ENCODE measurements at regions not wholly inside any gene's neighbourhood (a gene's known extent, or its start where the extent isn't known, plus 50 kb on each side); places are given as distances from the start of the nearest gene placed in this dataset.

- H3K9ac ChIP-seq (ENCODE audit: low read depth in 1 of 3, low read length in 3 of 3), result peak overlapping the region in 1 of 3 donors; percentile 9
- H3K36me3 ChIP-seq (ENCODE audit: control insufficient read depth in 3 of 3, insufficient read depth in 3 of 3, low read length in 3 of 3), result no peaks in the 10 kb centered on the region
- H3K4me3 ChIP-seq (ENCODE audit: low read length in 3 of 3), result no peak overlapping the region
- H3K27ac ChIP-seq (ENCODE audit: low read depth, low read length), result peak overlapping the region; percentile 67
- H3K4me1 ChIP-seq (ENCODE audit: control insufficient read depth in 3 of 3, insufficient read depth in 3 of 3, low read length in 3 of 3), result peaks cover 3 to 9% (median 7%) of the 10 kb centered on the region in 3 donors
- H3K9me3 ChIP-seq (ENCODE audit: control insufficient read depth in 3 of 3, low read length in 3 of 3), result no peaks in the 10 kb centered on the region
- H3K27me3 ChIP-seq (ENCODE audit: control insufficient read depth in 3 of 3, insufficient read depth in 3 of 3, low read length in 3 of 3), result no peaks in the 10 kb centered on the region
Measured at GRCh38 chr15:93496888-93497287, 407.9 kb upstream of the RGMA start.

DNA sequence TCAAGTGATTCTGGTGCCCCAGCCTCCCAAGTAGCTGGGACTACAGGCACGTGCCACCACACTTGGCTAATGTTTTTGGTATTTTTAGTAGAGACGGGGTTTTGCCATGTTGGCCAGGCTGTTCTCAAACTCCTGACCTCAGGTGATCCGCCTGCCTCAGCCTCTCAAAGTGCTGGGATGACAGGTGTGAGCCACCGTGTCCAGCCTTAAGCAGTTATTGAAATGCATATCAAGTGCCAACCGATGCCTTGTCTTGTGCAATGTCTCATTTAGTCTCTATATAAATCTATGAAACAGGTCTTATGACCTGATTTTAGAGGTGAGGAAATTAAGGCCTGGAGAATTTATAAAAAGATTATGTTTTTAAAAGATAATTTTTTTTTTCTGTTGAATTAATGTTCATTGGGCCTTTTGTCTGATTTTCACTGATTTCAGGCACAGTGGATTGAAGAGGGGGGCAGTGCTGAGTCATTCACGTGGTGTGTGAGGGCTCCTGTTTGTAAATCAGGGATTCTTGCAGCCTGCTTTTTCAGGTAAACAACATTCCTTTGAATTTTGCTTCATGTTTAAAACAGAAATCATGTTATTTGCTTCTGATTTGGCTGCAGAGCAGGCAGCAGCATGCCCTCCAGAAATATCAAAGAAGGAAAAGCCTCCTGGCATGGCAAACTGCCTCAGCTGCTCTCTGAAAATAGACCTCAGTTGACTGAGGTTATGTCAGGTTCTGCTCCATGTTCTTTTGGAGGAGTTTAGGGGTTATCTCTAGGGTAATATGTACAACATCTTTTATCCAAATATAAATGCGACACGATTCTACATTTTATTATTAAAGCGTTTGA lies 407.0 kb upstream of the RGMA start:
- Histone ChIP-seq H3K4me1 (ENCODE audit: control insufficient read depth in 3 of 3, insufficient read depth in 3 of 3, low read length in 3 of 3) (peaks cover 6 to 12% (median 10%) of the 10 kb centered on the region in 3 donors), H3K9ac (ENCODE audit: low read depth in 1 of 3, low read length in 3 of 3) (peak overlapping the region in 1 of 3 donors; percentile 46), H3K9me3 (ENCODE audit: control insufficient read depth in 3 of 3, low read length in 3 of 3) (no peaks in the 10 kb centered on the region), H3K4me3 (ENCODE audit: low read length in 3 of 3) (no peak overlapping the region), H3K27ac (ENCODE audit: low read depth, low read length) (peak overlapping the region; percentile 67), H3K36me3 (ENCODE audit: control insufficient read depth in 3 of 3, insufficient read depth in 3 of 3, low read length in 3 of 3) (no peaks in the 10 kb centered on the region), H3K27me3 (ENCODE audit: control insufficient read depth in 3 of 3, insufficient read depth in 3 of 3, low read length in 3 of 3) (no peaks in the 10 kb centered on the region)

GRCh38 chr15:93493172-93493571 lies 404.2 kb upstream of the RGMA start:
- Histone ChIP-seq H3K4me3 (ENCODE audit: low read length in 3 of 3) (no peak overlapping the region), H3K9me3 (ENCODE audit: control insufficient read depth in 3 of 3, low read length in 3 of 3) (no peaks in the 10 kb centered on the region), H3K36me3 (ENCODE audit: control insufficient read depth in 3 of 3, insufficient read depth in 3 of 3, low read length in 3 of 3) (no peaks in the 10 kb centered on the region), H3K27ac (ENCODE audit: low read depth, low read length) (no peak overlapping the region), H3K4me1 (ENCODE audit: control insufficient read depth in 3 of 3, insufficient read depth in 3 of 3, low read length in 3 of 3) (peaks cover 3 to 18% (median 10%) of the 10 kb centered on the region in 3 donors), H3K27me3 (ENCODE audit: control insufficient read depth in 3 of 3, insufficient read depth in 3 of 3, low read length in 3 of 3) (no peaks in the 10 kb centered on the region), H3K9ac (ENCODE audit: low read depth in 1 of 3, low read length in 3 of 3) (no peak overlapping the region)

GRCh38 chr15:93491291-93491690 lies 402.3 kb upstream of the RGMA start:
- Histone ChIP-seq H3K9ac (ENCODE audit: low read depth in 1 of 3, low read length in 3 of 3) (no peak overlapping the region), H3K27me3 (ENCODE audit: control insufficient read depth in 3 of 3, insufficient read depth in 3 of 3, low read length in 3 of 3) (no peaks in the 10 kb centered on the region), H3K27ac (ENCODE audit: low read depth, low read length) (no peak overlapping the region), H3K4me3 (ENCODE audit: low read length in 3 of 3) (no peak overlapping the region), H3K9me3 (ENCODE audit: control insufficient read depth in 3 of 3, low read length in 3 of 3) (no peaks in the 10 kb centered on the region), H3K4me1 (ENCODE audit: control insufficient read depth in 3 of 3, insufficient read depth in 3 of 3, low read length in 3 of 3) (peaks cover 13 to 21% (median 15%) of the 10 kb centered on the region in 3 donors), H3K36me3 (ENCODE audit: control insufficient read depth in 3 of 3, insufficient read depth in 3 of 3, low read length in 3 of 3) (no peaks in the 10 kb centered on the region)

- no peak overlapping the region for H3K27ac ChIP-seq (ENCODE audit: low read depth, low read length)
- no peaks in the 10 kb centered on the region for H3K27me3 ChIP-seq (ENCODE audit: control insufficient read depth in 3 of 3, insufficient read depth in 3 of 3, low read length in 3 of 3)
Measured at GRCh38 chr15:93488296-93488713, 399.3 kb upstream of the RGMA start.

DNA sequence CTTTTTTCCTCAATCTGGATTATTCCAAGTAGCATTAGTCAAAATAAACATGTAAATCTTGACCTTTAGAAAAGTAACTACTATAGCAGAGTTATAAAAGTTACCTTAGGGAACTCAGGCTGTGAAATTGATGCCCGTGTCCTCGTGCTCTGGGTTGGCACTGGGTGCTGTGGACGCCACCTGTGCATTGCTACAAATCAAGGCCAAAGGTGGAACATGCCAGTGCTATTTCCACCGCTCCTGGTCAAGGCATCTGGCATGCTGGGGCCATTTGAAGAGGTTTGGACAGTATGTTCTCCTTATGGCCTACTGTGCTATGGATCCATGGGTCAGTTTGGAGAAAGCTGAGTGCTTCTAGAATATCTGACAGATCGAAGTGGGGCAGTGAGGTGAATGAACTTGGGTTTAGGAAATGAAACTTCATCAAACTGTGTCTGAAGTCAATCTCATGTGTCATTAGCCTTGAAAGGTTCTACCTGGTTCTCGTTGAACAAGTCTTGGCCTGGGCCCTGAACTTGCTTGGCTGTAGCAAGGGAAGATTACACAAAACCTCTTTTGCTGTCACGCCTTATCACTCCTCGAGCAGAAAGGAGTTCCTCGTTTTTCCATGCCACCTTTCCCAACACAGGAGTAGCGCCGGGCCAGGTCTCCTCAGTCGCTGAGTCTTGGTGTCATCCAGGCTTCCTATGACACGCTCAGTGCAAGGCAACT lies 397.6 kb upstream of the RGMA start:
- Histone ChIP-seq H3K4me3 (ENCODE audit: low read length in 3 of 3) (peak overlapping the region; percentile 7 to 44 (median 14)), H3K9me3 (ENCODE audit: control insufficient read depth in 3 of 3, low read length in 3 of 3) (no peaks in the 10 kb centered on the region), H3K27ac (ENCODE audit: low read depth, low read length) (peak overlapping the region; percentile 64), H3K4me1 (ENCODE audit: control insufficient read depth in 3 of 3, insufficient read depth in 3 of 3, low read length in 3 of 3) (peaks cover 19 to 29% (median 27%) of the 10 kb centered on the region in 3 donors), H3K27me3 (ENCODE audit: control insufficient read depth in 3 of 3, insufficient read depth in 3 of 3, low read length in 3 of 3) (no peaks in the 10 kb centered on the region), H3K36me3 (ENCODE audit: control insufficient read depth in 3 of 3, insufficient read depth in 3 of 3, low read length in 3 of 3) (no peaks in the 10 kb centered on the region), H3K9ac (ENCODE audit: low read depth in 1 of 3, low read length in 3 of 3) (no peak overlapping the region)

More at GRCh38 chr15:93488296-93488713, 399.3 kb upstream of the RGMA start:
- no peaks in the 10 kb centered on the region for H3K36me3 ChIP-seq (ENCODE audit: control insufficient read depth in 3 of 3, insufficient read depth in 3 of 3, low read length in 3 of 3)
- H3K4me1 ChIP-seq (ENCODE audit: control insufficient read depth in 3 of 3, insufficient read depth in 3 of 3, low read length in 3 of 3), result peaks cover 24 to 29% (median 29%) of the 10 kb centered on the region in 3 donors
- H3K9ac ChIP-seq (ENCODE audit: low read depth in 1 of 3, low read length in 3 of 3), result no peak overlapping the region
- H3K9me3 ChIP-seq (ENCODE audit: control insufficient read depth in 3 of 3, low read length in 3 of 3), result no peaks in the 10 kb centered on the region
- H3K4me3 ChIP-seq (ENCODE audit: low read length in 3 of 3), result no peak overlapping the region

GRCh38 chr15:93485438-93486327 lies 396.7 kb upstream of the RGMA start:
- Histone ChIP-seq H3K4me1 (ENCODE audit: control insufficient read depth in 3 of 3, insufficient read depth in 3 of 3, low read length in 3 of 3) (peaks cover 19 to 26% (median 24%) of the 10 kb centered on the region in 3 donors), H3K4me3 (ENCODE audit: low read length in 3 of 3) (peak overlapping the region in 1 of 3 donors; percentile 17), H3K9ac (ENCODE audit: low read depth in 1 of 3, low read length in 3 of 3) (no peak overlapping the region), H3K27ac (ENCODE audit: low read depth, low read length) (peak overlapping the region; percentile 64), H3K36me3 (ENCODE audit: control insufficient read depth in 3 of 3, insufficient read depth in 3 of 3, low read length in 3 of 3) (no peaks in the 10 kb centered on the region), H3K9me3 (ENCODE audit: control insufficient read depth in 3 of 3, low read length in 3 of 3) (no peaks in the 10 kb centered on the region), H3K27me3 (ENCODE audit: control insufficient read depth in 3 of 3, insufficient read depth in 3 of 3, low read length in 3 of 3) (no peaks in the 10 kb centered on the region)

DNA sequence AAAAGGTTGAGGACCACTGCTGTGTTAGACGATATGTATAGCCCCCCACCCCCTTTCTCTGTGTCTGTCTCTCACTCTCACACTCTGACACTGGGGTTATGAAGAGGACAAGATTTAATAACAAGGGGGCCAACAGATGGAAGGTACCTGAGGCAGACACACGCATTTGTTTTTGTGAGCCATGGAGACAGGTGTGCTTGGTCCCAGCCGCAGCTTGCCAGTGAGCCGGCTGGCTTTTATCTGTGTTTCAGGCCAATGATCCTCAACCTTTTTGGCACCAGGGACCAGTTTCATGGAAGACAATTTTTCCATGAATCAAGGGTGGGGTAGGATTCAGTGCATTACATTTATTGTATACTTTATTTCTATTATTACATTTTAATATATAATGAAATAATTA lies 394.9 kb upstream of the RGMA start:
- no peak overlapping the region for H3K27ac ChIP-seq (ENCODE audit: low read depth, low read length)
- no peak overlapping the region for H3K9ac ChIP-seq (ENCODE audit: low read depth in 1 of 3, low read length in 3 of 3)
- peaks cover 19 to 29% (median 24%) of the 10 kb centered on the region in 3 donors for H3K4me1 ChIP-seq (ENCODE audit: control insufficient read depth in 3 of 3, insufficient read depth in 3 of 3, low read length in 3 of 3)
- no peaks in the 10 kb centered on the region for H3K27me3 ChIP-seq (ENCODE audit: control insufficient read depth in 3 of 3, insufficient read depth in 3 of 3, low read length in 3 of 3)
- no peaks in the 10 kb centered on the region for H3K36me3 ChIP-seq (ENCODE audit: control insufficient read depth in 3 of 3, insufficient read depth in 3 of 3, low read length in 3 of 3)
- no peak overlapping the region for H3K4me3 ChIP-seq (ENCODE audit: low read length in 3 of 3)
- no peaks in the 10 kb centered on the region for H3K9me3 ChIP-seq (ENCODE audit: control insufficient read depth in 3 of 3, low read length in 3 of 3)

DNA sequence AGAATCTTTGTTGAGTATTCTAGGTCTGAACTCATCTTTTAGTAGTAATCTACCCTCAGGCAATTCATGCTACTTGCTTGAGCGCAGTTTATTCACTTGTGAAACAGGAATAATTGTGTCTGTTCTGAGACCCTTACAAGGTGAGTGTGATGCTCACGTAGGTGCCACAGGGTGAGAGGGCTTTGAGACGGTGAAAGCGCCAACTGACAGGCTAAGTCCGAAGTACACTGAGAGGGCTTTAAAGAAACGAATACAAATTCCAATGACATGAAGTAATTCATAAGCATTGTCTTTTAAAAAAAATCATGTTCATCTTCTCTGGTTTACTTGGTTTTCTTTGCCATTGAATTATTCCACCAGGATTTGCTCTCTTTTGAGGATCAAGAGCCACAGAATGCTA lies 393.7 kb upstream of the RGMA start:
- no peak overlapping the region for H3K4me3 ChIP-seq (ENCODE audit: low read length in 3 of 3)
- H3K4me1 ChIP-seq (ENCODE audit: control insufficient read depth in 3 of 3, insufficient read depth in 3 of 3, low read length in 3 of 3), result peaks cover 19 to 28% (median 20%) of the 10 kb centered on the region in 3 donors
- no peak overlapping the region for H3K27ac ChIP-seq (ENCODE audit: low read depth, low read length)
- no peak overlapping the region for H3K9ac ChIP-seq (ENCODE audit: low read depth in 1 of 3, low read length in 3 of 3)
- no peaks in the 10 kb centered on the region for H3K9me3 ChIP-seq (ENCODE audit: control insufficient read depth in 3 of 3, low read length in 3 of 3)
- no peaks in the 10 kb centered on the region for H3K36me3 ChIP-seq (ENCODE audit: control insufficient read depth in 3 of 3, insufficient read depth in 3 of 3, low read length in 3 of 3)
- no peaks in the 10 kb centered on the region for H3K27me3 ChIP-seq (ENCODE audit: control insufficient read depth in 3 of 3, insufficient read depth in 3 of 3, low read length in 3 of 3)

Measured in skeletal muscle tissue (tissue), 3 donors.